HepG2 (cell line): ENCODE measurements at regions not wholly inside any gene's neighbourhood (a gene's known extent, or its start where the extent isn't known, plus 50 kb on each side); places are given as distances from the start of the nearest gene placed in this dataset.

Source experiments
- ATAC-seq: fragments of 200-7000 bp; cut with Tn5 transposase; 3 replicates; pipeline ENCODE4 v1.9.1; 2020; ENCODE audit warnings: mild to moderate bottlenecking, moderate library complexity
- BruUV-seq: library from RNA; stranded (reverse); fragments of 400-500 nt; replicated peaks from 2 replicates; lab custom pipeline; 2021; lab: Mats Ljungman, UMichigan
- CTCF ChIA-PET: fragments of 300-600 bp; formaldehyde crosslinking; extraction: SDS; loops from one replicate; lab custom pipeline; 2021; ENCODE audit warnings: low total read pairs, inconsistent platforms, low intra/inter-chr PET ratio; lab: Yijun Ruan, JAX
- POLR2A ChIA-PET: fragments of 350-600 bp; sonication (Branson Sonifier 250); formaldehyde crosslinking; loops from one replicate; lab custom pipeline; 2020; ENCODE audit warnings: antibody characterized with exemption, inconsistent platforms; lab: Yijun Ruan, JAX
- DNase-seq: peaks from one replicate; pipeline ENCODE4 v3.0.0-alpha.2; 2015; ENCODE audit warnings: low spot score
- FAIRE-seq: peaks from 3 replicates; lab custom pipeline; 2011; peaks lifted over from hg19 to GRCh38; lab: Jason Lieb, UNC
- H2AFZ ChIP-seq: one replicate; pipeline ENCODE4 v1.6.1; 2011; ENCODE audit warnings: low read length, inconsistent platforms
- H3K27ac ChIP-seq: fragments of 300-600 bp; 3 replicates; pipeline ENCODE4 v1.8.0; 2011; ENCODE audit warnings: mixed run types, mild to moderate bottlenecking, mixed read lengths, low read length, inconsistent platforms; ENCODE audit not compliant: insufficient read depth; ENCODE audit errors: extremely low read length
- H3K27me3 ChIP-seq, 2 experiments: fragments of 200-600 bp in 1 of 2; 2 replicates in 1 of 2; 3 replicates in 1 of 2; pipeline versions ENCODE4 v1.6.0 to v1.8.0; 2011; ENCODE audit warnings: low read length in 2 of 2, mild to moderate bottlenecking in 2 of 2, moderate library complexity in 2 of 2, inconsistent platforms in 1 of 2; ENCODE audit not compliant: insufficient read depth in 2 of 2, control insufficient read depth in 1 of 2
- H3K36me3 ChIP-seq, 2 experiments: fragments of 200-600 bp in 1 of 2; replicated peaks in 1 of 2; 2 replicates in 1 of 2; 3 replicates in 1 of 2; pipeline versions ENCODE4 v1.5.1 to v1.8.0; 2011; ENCODE audit warnings: low read length in 2 of 2, inconsistent platforms in 1 of 2; ENCODE audit not compliant: insufficient read depth in 2 of 2, control insufficient read depth in 1 of 2
- H3K4me1 ChIP-seq: 2 replicates; pipeline ENCODE4 v1.5.1; 2012; ENCODE audit warnings: low read length, inconsistent platforms; ENCODE audit not compliant: insufficient read depth
- H3K4me2 ChIP-seq: 2 replicates; pipeline ENCODE4 v1.6.0; 2011; ENCODE audit warnings: low read depth, low read length, inconsistent platforms
- H3K4me3 ChIP-seq, 3 experiments: fragments of 200-600 bp in 1 of 3; sonication (generic), shearing (Covaris generic) in 1 of 3; replicated peaks in 1 of 3; 2 replicates each; pipeline ENCODE4 v1.5.1; 2011 to 2016; ENCODE audit warnings: low read length in 3 of 3, inconsistent platforms in 2 of 3, low read depth in 2 of 3, mild to moderate bottlenecking in 2 of 3, control low read depth in 1 of 3, mixed read lengths in 1 of 3; ENCODE audit not compliant: insufficient read depth in 1 of 3
- H3K79me2 ChIP-seq: one replicate; pipeline ENCODE4 v1.6.1; 2011; ENCODE audit warnings: low read length, inconsistent platforms; ENCODE audit not compliant: insufficient read depth
- H3K9ac ChIP-seq: 2 replicates; pipeline ENCODE4 v1.6.0; 2011; ENCODE audit warnings: mild to moderate bottlenecking, low read depth, low read length, inconsistent platforms; ENCODE audit not compliant: insufficient read depth
- H3K9me3 ChIP-seq: 2 replicates; pipeline ENCODE4 v1.5.1; 2012; ENCODE audit warnings: mild to moderate bottlenecking, low read length
- H4K20me1 ChIP-seq: 2 replicates; pipeline ENCODE4 v1.6.0; 2011; ENCODE audit warnings: inconsistent platforms, mild to moderate bottlenecking, low read length, moderate library complexity; ENCODE audit not compliant: insufficient read depth
- CENPX ChIP-seq: sonication (generic); formaldehyde crosslinking; IDR thresholded peaks from 2 replicates; pipeline ENCODE4 v1.9.0; 2021; ENCODE audit warnings: mild to moderate bottlenecking, missing genetic modification reagents, moderate library complexity
- CREB1 ChIP-seq, 2 experiments: fragments of 450-650 bp in 1 of 2; IDR thresholded peaks; 2 replicates each; pipeline ENCODE4 v1.6.1; 2016 to 2017; ENCODE audit warnings: control low read depth in 1 of 2, mild to moderate bottlenecking in 1 of 2, missing compliant biosample characterization in 1 of 2, missing genetic modification characterization in 1 of 2
- ZGPAT ChIP-seq: IDR thresholded peaks from 2 replicates; pipeline ENCODE4 v1.6.1; 2016; ENCODE audit warnings: mild to moderate bottlenecking
- WGBS: methylation state at CpG from one replicate; pipeline ENCODE4 v1.1.6; 2017; ENCODE audit warnings: low lambda C conversion rate; 5-methylcytosine and 5-hydroxymethylcytosine counted together
- in situ Hi-C: cut with HindIII; loops from 2 replicates; pipeline ENCODE4 v1.10.0; 2017; ENCODE audit warnings: low pct_unique_long_range_greater_than_20kb; ENCODE audit not compliant: extremely low pct_ligation_motif_present
- intact Hi-C: fragments of 100-400 bp; cut with micrococcal nuclease; formaldehyde crosslinking; loops from one replicate; pipeline ENCODE4 v1.10.0; 2022; ENCODE audit not compliant: unreplicated experiment

- no peak for TF ChIP-seq ZGPAT (CRISPR knock-in tag)
- TF ChIP-seq, all 625 proteins: peak for 4
Observed at GRCh38 chr6:4291453-4292403, 156.4 kb upstream of the ECI2 start (continued).

- H3K79me2 ChIP-seq: no peaks in the 10 kb centered on the region
- no peak overlapping the region for H2AFZ ChIP-seq
- H3K27ac ChIP-seq: no peak overlapping the region
- no peak for TF ChIP-seq CENPX (CRISPR knock-in tag)
- peak; percentile 80 for TF ChIP-seq CREB1 (IDR thresholded peaks at IDR 0.05)
- TF ChIP-seq CREB1 (CRISPR knock-in tag; IDR thresholded peaks at IDR 0.05): no peak
- WGBS: 7% methylated on average over 4 of the region's 4 CpGs
- in situ Hi-C loops (no loop called here), intact Hi-C loops (no loop called here)
- H3K9ac ChIP-seq: no peak overlapping the region
- H3K4me1 ChIP-seq: no peaks in the 10 kb centered on the region
- ChIA-PET CTCF (no interaction called here), POLR2A (no interaction called here)
- H3K9me3 ChIP-seq: no peaks in the 10 kb centered on the region
- FAIRE-seq: no peak
- no peak for DNase-seq
- H3K36me3 ChIP-seq: no peaks in the 10 kb centered on the region
- H3K4me3 ChIP-seq: no peak overlapping the region
- no peaks in the 10 kb centered on the region for H4K20me1 ChIP-seq
- no peak for ATAC-seq
- peaks cover 4 to 44% of the 10 kb centered on the region in 2 experiments; a peak in 4 of 5 replicates for H3K27me3 ChIP-seq
- BruUV-seq: no TSS peak
- H3K4me2 ChIP-seq: no peak overlapping the region
Observed at GRCh38 chr6:4289770-4290320, 154.5 kb upstream of the ECI2 start.
